ENCODE measurements at regions not wholly inside any gene's neighbourhood (a gene's known extent, or its start where the extent isn't known, plus 50 kb on each side); places are given as distances from the start of the nearest gene placed in this dataset.

DNA sequence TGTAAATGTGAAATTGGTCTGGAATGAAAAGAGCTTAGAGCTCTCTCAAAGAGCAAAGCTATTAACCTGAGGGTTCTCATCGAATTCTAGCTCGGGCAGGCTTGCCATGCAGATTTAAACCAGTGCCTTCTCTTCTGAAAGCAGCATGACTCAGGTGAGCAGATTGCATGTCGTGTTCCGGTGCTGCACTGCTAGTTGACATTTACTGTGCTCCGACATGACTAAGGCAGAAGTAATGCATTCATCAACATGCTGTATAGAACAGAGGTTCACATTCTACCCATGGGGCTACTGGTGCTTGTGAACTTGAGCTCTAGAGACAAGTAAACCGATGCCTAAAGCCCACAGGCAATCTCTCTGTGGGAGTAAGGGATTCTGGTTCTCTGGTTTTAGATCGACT is 947.7 kb downstream of the EFNB2 start:
- DNase-seq (ENCODE audit: low read depth): no peak
- TF ChIP-seq, protein P1, sequence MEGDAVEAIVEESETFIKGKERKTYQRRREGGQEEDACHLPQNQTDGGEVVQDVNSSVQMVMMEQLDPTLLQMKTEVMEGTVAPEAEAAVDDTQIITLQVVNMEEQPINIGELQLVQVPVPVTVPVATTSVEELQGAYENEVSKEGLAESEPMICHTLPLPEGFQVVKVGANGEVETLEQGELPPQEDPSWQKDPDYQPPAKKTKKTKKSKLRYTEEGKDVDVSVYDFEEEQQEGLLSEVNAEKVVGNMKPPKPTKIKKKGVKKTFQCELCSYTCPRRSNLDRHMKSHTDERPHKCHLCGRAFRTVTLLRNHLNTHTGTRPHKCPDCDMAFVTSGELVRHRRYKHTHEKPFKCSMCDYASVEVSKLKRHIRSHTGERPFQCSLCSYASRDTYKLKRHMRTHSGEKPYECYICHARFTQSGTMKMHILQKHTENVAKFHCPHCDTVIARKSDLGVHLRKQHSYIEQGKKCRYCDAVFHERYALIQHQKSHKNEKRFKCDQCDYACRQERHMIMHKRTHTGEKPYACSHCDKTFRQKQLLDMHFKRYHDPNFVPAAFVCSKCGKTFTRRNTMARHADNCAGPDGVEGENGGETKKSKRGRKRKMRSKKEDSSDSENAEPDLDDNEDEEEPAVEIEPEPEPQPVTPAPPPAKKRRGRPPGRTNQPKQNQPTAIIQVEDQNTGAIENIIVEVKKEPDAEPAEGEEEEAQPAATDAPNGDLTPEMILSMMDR (IDR thresholded peaks at IDR 0.05; ENCODE audit: control insufficient read depth, extremely low read depth, insufficient read depth): no peak
- no peak overlapping the region for H3K4me3 ChIP-seq (ENCODE audit: low read depth, low read length)

DNA sequence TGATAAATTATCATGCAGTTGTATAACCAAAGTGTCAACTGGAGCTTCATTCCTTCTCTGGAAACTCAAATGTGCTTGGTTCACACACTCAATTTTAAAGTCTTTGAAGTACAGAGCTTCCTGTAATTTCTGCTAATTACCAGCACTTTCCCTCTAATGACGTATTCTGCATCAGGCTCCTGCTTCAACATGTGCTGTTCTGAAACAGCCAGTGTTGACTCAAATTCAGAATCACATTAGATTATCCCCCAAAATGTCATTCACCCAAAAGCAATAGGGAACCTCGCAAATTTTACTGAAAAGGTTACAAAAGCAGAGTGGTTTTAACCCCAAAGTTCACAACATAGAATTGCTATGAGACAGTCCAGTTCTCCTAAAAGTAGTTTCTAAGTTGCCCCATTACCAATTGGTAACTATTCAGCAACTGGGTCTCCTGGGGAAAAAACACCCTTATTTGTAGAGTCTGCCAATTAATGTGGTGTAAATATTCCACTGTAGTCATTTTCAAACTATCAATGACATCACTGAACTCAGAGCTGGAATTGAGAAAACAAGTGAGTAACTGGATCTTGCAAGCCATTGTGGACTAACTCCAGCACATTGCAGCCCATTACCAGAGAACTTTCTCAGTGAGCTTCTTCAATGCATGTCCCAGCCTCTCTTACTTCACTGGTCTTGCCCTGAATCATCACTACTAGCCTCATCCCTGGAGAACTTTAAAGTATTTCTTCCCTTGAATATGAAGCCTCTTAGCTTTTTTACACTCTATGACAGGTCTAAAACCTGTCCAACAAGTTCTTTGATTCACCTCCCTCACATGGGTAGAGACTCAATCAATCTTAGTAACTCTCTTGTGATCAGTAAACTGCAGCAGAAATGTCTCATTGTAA is 955.4 kb downstream of the EFNB2 start:
- TF ChIP-seq, protein P1 (IDR thresholded peaks at IDR 0.05; ENCODE audit: control insufficient read depth, extremely low read depth, insufficient read depth): no peak
- no peak overlapping the region for H3K4me3 ChIP-seq (ENCODE audit: low read depth, low read length)
- DNase-seq (ENCODE audit: low read depth): peak; percentile 11

DNA sequence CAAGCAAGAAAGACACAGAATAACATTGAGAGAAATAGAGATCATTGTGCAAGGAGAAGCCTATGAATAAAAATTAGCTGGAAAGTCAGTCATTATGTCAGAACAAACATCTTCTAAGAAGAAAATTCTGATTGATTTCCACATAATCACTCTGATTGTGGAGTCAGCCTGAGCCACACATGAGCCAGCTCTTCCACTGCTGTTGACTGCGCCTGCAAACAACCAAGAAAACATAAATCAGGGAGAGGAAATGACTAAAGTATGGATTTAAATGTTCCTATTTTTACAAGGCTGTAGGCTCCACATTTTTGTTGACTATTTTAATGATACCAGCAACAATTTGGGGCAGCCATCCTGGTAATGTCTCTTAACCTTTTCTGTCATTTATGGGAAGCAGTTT is 962.3 kb downstream of the EFNB2 start:
- H3K4me3 ChIP-seq (ENCODE audit: low read depth, low read length): no peak overlapping the region
- TF ChIP-seq, protein P1 (IDR thresholded peaks at IDR 0.05; ENCODE audit: control insufficient read depth, extremely low read depth, insufficient read depth): no peak
- no peak for DNase-seq (ENCODE audit: low read depth)

DNA sequence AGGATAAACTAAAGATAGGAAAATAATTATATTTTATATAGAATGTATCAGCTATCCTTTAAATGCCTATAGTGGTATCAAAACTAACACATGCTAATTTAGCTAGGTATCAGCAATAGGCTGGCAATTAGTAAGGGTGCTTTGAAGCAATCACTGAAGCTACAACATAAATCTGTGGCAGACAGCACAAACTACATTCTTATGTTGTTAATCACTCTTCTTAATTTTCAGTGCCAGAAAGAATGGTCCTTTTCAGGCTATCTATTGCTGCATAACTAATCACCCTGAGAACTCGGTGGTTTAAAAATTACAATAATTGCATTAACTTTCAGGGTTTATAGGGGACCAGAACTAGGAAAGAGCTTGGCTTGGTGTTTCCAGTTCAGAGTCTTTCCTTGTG is 963.1 kb downstream of the EFNB2 start:
- no peak for DNase-seq (ENCODE audit: low read depth)

DNA sequence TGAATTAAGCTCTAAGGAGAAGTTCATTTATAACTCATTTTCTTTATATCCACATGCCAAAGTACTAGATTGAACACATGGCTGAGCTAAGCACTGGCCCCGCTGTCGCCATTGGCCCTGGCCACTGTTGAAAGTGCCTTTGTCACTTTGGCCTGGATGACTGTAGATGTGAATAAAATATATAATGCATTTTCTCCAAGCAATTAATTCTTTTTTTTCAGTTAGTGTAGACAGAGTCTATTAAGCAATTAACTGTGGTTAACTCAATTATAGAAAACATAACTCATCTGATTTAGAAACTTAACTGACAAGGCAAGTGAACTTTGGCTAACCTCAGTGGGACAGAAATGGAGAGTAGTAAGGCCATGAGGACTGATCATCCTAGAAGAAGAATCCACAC is 965.6 kb downstream of the EFNB2 start:
- no peak overlapping the region for H3K4me3 ChIP-seq (ENCODE audit: low read depth, low read length)
- TF ChIP-seq, protein P1 (IDR thresholded peaks at IDR 0.05; ENCODE audit: control insufficient read depth, extremely low read depth, insufficient read depth): no peak
- no peak for DNase-seq (ENCODE audit: low read depth)

More for the DNA sequence above, 963.1 kb downstream of the EFNB2 start:
- TF ChIP-seq, protein P1 (IDR thresholded peaks at IDR 0.05; ENCODE audit: control insufficient read depth, extremely low read depth, insufficient read depth): no peak
- H3K4me3 ChIP-seq (ENCODE audit: low read depth, low read length): no peak overlapping the region

DNA sequence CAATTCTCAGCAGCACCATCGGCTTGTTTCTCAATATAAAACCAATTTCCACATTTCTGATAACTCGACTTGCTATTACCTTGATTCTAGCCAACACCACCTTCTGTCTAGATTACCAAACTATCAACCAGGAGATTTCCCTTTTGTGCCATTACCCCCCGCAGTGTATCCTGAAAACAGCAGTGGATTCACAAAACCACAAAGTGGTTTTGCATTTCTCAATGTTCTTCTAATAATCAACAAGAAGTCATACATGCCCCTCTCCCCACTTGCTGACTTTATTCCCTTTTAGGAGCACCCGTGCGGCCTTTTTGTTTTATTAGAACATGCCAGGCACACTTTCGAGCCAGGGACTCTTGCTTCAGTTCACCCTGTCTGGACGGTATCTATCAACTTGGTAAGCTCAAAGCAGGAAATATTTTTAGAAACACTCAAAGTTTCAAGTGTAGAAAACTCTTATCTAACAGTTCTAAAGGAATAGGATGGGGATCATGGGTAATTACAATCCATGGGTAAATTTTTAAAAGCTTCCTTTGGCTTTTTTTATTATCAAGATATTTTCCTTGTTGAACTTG is 967.4 kb downstream of the EFNB2 start:
- H3K4me3 ChIP-seq (ENCODE audit: low read depth, low read length): no peak overlapping the region
- TF ChIP-seq, protein P1 (IDR thresholded peaks at IDR 0.05; ENCODE audit: control insufficient read depth, extremely low read depth, insufficient read depth): no peak
- DNase-seq (ENCODE audit: low read depth): no peak

Measured in LNCaP clone FGC (cell line).